Fibroblast of gingiva (primary cell): ENCODE measurements at regions not wholly inside any gene's neighbourhood (a gene's known extent, or its start where the extent isn't known, plus 50 kb on each side); places are given as distances from the start of the nearest gene placed in this dataset.

Experiments
- DNase-seq: peaks from one replicate; pipeline ENCODE4 v3.0.0-alpha.2; 2011; ENCODE audit warnings: low read depth

DNA sequence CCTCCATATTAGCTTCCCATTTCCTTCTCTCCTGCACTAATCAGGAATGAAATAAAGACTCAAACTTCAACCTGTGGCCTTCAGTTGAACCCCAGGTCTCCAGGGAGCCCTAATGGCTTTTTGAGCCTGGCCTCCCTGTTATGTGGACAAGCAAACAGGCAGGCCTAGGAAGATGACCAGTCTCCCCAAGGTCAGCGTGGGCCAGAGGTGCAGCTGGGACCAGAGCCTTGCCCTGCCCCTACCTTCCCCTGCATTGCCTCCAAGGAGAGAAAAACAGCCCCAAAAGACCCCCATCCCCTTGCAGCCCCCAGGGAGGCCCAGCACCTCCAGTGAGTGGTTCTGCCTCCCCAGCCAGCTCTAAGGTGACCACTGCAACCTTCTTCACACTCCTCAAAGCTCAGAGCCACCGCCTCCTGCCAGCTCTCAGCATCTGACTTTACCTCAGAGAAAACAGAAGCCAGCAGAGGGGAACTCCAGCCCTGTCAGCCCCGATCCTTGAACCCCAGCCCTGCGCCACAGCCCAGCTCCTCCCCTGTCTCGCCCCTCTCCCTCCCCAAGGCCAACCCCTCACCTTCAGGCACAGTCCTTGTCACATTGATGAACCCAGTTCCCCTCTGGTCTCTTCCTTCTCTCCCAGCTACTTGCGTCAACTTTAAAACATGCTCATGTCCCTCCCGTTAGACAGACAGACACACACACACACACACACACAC is 59.5 kb upstream of the ID2 start:
- no peak for DNase-seq

DNA sequence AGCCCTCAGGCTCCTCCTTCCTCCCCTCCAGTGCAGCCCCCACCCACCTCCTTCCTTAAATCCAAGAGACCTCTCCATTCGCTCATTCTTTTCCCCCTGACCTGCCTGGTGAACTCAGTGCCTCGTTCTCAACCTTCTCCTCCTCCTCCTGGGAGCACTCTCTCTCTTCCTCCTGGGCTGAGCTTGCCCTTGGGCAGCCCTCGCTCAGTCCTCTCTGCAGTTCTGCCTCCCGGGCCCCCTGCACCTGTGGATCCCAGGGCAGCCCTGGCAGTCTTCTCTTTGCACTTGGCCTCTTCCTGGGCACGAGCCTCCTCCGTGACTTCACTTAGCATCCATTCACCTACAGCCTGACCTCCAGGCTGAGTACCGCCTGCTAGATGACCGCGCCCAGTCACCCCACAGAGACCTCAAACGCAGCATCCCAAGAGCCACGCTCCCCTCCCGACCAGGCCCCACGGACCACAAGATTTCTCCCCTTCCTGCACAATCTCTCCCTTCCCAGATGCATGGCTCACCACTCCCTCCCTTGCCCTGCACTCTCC is 58.9 kb upstream of the ID2 start:
- DNase-seq = no peak

DNA sequence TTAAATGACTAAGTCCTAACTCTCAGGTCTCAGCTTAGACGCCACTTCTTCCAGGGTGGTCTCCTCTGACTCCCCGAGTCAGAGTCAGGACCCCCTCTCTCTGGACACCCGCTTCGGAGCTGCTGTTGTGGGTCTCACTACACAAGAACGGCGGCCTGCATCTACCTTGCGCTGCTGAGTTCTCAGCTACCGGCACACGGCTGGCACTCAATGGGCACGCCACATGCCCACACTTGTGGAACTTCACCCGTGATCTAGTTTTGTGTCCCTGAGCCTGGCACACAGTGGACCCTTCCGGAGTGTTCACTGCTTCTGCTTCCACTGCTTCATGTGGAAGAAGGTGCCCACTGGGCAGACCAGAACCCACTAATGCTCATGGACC is 58.3 kb upstream of the ID2 start:
- DNase-seq = no peak

DNA sequence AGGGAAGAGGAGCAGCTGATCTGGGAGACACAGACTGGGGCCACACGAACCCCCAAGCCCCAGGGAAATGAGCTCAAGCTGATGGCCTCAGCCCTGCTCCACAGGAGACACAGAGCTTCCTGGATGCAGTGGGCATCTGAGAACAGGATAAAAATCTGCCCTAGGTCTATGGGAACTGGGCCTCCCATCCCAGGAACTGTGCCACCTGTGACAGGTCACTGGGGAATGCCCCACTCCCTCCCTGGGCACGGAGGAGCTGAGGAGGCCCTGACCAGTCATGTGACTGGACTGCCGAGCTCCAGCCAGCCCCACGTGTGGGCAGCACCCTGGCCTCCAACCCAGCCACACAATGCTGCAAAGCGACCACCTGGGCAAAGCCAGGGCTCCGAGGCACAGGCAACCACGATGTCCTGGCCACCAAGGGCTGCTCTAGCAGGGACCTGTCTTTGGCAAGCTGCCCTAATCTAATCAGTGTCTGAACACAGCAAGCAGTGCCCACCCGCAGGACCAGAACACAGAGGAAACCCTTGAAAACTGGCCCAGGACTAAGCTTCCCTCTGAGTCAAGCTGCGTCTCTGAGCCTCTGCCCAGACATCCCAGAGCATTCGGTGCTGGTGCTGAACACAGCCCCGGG is 57.8 kb upstream of the ID2 start:
- DNase-seq = no peak

DNA sequence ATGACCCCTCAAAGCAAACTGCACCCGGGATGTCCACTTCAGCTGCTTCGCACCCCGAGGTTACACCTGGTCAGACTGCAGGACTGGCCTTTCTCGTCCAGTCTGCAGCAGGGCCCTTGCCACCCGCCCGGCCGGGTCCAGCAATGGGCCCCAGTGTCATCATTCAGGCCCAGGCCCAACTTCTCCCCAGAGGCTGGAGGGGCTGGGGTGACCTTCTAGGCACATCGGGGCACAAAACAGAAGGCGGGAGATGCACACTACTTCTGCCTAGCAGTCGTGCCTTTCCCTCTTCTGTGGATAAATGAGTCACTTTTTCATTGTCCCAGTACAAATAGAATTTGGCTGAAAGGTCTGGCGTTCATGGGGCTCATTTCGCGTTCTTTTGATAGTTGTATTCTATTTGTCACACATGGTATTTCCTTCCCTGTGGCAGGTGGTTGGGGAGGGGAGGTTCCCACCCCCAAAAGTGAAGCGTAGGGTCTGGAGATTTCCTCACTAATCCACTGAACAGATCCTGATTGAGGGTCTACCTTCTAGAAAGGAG is 56.9 kb upstream of the ID2 start:
- DNase-seq = no peak

DNA sequence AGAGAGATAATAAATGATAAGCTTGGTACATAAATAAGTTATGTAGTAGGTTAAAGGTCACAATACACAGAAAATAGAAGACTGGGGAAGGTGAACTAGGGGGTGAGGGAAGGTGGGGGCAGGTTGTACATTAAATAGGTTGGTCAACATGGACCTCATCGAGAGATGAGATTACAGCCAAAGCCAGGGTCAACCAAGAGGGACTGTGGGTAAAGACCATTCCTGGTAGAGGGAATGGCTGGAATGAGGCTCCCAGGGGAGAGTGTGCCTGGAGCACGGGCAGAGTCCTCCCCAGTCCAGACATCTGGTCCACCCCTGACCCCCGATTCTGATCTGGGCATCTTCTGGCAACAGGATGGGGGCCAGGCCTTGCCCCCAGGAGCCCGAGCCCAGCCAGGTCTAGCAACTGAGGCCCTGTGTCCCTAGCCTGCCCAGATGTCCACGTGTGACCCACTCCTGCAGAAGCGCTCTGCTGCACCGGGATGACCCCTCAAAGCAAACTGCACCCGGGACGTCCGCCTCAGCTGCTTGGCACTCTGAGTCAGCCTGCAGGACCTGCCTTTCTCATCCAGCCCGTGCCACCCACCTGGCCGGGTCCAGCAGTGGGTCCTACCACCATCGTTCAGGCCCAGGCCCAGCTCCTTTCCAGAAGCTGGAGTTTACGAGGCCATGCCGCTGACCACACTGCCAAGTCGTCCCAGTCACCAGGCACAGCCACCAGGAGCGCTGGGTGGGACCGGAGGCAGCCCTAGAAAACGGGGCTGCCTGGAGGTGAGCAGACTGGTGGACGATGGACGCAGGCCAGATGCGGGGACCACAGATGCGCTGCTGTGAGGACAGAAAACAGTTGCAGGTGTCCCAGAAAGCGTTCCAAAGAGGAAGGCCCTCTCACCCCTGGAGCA is 56.2 kb upstream of the ID2 start:
- no peak for DNase-seq

DNA sequence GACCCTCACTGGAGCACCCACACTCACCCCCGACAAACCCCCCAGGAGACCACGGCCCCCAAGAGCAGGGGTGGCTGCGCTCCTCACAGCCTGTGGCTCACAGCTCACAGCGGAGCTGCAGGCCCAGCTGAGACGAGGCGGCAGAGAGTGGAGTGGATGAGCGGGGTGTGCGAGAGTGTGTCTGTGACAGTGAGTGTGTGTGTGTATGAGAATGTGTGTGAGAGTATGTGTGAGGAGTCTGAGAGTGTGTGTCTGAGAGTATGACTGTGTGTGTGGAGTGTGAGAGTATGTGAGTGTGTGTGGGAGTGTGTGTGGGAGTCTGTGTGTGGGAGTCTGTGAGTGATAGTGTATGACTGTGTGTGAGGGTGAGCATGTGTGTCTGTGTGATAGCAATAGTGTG is 55.3 kb upstream of the ID2 start:
- DNase-seq = no peak

DNA sequence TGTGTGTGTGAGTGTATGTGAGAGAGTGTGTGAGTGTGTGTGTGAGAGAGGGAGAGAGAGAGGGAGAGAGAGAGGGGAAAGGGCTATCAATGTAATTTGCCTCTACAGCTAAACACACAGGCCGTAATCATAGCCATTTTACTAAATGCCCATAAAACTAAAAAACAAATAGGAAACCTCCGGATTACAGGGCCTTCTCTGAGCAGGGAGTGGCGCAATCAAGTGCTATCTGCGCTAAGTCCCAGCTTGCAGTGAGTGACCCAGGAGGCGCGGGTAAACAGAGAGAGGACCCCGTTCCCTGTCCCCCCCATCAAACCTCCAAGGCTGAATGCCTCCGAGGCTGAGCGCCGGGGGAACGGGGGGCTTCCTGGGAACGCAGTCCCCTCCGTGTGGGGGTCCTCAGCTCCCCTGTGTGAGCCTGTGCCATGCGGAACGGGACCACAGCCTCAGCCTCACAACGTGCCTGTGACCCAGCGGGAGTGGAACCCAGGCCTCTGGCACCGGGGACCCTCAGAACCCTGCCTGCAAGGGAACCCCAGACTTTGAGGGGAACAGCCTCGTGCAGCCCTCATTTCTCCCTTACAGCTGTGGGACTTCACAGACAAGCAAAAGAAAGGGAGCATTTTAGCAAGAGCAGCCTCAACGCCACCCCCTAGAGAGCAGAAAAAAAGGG is 54.7 kb upstream of the ID2 start:
- no peak for DNase-seq

DNA sequence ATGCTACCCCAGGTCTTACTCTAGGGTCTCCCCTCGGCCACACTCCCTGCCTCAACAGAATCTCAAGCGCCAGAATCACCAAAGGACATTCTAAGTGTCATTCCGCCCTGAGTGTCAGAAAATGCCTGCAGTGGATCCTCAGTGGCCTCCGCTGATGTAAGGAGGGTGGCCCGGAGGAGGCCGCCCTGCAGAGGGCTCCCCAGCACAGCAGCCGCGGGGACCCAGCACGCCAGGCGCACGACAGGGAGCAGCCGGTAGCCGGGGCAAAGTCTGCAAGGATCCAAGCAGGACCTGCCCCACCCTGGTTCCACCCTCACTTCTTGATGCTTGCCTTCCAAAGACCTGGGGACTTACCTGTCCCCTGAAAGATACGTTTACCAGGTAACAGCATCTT is 54.2 kb upstream of the ID2 start:
- no peak for DNase-seq

DNA sequence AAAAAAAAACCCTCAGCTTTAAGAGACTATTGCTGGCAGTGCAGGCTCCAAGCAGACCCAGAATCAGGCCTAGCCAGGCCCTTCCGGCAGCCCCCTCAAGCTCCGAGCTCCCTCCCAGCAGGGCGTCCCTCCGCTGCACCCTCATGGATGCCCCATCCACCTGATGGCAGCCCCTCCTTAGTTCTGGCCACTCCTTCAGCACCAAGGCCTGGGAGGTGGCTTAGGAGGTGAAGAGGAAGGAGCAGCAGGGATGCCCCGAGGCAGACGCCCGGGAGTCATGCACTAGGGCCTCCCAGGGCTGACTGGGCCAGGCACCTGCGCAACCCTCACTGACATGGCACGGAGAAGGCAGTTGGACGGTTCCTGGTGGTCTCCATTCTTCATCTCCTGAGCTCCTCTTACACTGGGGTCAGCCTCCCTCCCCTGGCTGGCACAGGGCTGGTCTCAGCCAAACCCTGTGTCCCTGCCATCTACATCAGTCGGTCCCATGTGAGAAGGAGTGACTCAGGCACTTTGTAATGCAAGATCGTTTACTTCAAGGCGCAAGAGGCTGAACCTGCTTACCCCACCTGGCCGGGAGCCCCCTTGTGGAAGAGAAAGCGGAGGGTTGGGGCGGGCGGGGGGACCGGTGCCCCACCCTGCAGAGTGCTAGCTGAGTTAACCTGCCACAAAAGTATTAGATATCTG is 53.5 kb upstream of the ID2 start:
- DNase-seq = no peak

DNA sequence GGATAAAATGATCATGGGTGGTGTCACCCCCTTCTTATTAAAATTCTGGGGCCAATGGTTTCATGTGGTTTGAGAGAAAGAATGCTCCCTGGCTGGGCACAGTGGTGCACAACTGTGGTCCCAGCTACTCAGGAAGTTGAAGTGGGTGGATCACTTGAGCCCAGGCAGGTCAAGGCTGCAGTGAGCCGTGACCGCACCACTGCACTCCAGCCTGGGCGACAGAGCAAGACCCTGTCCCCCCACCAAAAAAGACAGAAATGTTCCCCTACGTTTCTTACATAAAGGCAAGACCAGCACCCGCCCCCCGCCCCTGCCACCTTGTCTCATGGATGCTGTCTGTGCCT is 53.0 kb upstream of the ID2 start:
- DNase-seq = no peak

DNA sequence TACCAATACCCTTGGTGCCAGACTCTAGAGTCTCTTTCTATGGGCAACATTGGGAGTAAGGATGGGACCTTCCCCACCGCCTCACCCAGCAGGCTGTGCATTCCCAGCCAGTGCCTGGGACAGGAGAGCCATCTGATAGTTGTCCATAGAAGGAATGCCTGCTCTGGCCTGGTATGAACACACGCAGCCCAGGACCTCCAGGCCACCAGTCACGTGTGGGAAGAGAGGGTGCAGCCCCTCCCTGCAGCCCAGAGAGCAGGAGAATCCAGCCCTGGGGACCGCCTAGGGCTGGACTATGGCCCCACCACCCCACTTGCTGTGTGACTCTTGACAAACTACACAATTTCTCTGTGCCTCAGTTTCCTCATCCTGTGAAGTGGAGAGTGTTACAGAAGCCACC is 52.5 kb upstream of the ID2 start:
- DNase-seq = no peak

DNA sequence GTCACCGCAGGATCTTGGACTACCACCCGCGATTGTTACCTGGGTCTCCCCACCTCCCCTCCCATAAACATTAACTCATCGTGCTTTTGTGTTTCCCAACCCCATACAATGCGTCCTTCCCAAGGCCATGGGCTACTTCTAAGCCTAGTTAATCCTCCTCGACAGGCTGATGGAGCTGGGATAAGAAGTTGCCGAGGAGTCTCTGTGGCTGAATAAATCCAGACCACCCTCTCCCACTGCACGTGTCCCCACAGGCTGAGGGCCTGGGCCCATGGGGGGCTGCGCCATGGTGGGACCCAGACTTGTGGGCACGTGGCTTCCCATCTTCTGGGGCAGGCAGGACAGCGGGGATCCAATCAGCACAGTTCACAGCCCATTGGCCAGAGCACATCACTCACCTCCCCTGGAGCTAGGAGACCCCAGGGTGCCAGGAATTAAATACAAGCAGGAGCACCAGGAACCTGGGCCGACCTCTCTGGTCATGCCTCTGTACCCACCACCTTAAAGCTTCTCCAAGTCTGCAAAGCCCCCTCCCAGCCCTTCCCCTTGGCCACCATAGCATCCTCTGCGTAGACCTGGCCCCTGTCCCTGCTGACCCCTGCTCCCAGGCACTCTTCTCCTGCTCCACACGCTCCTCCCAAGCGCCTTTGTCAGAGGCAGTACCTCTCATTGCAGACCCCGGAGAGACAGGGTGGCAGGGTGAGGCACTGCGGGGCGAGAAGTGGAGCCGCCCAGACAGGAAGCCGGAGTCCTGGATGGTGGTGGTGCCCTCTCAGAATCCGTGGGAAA is 51.0 kb upstream of the ID2 start:
- DNase-seq = no peak

DNA sequence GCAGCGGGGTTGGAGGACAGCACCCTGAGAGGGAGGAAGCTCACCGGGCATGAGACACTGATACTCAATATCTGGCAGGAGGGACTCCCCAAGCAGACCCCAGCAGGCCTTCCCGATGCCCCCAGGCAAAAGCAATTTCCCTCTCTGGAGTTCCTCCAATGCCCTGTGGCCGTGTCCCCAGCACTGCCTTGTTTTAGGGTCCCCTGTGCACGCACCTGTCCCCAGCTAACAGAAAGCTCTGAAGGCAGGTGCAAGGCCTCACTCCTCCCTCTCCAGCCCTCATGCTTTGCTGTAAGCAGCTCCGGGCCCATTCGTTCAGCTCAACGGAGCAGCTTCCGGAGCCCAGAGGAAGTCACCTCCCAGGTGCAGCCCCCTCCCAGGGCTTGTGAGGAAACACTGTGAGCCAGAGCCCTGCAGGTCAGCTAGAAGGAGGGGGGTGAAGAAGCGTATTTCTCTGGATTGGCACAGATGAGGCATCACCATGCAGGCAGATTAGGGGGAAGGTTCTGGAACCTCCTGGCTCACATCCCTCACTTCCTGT is 50.3 kb upstream of the ID2 start:
- no peak for DNase-seq
